ENCODE measurements at regions not wholly inside any gene's neighbourhood (a gene's known extent, or its start where the extent isn't known, plus 50 kb on each side); places are given as distances from the start of the nearest gene placed in this dataset.

- TF ChIP-seq ZFX (IDR thresholded peaks at IDR 0.05; ENCODE audit: borderline replicate concordance) (no peak), CTCF (IDR thresholded peaks at IDR 0.05) (no peak)
- H3K27ac ChIP-seq, result no peak overlapping the region
These were observed 1247.1 kb upstream of the NXPH2 start for GRCh38 chr2:140027320-140027719.

- H3K27ac ChIP-seq, result no peak overlapping the region
- no peak for TF ChIP-seq CTCF (IDR thresholded peaks at IDR 0.05)
- TF ChIP-seq ZFX (IDR thresholded peaks at IDR 0.05; ENCODE audit: borderline replicate concordance), result no peak
These were observed 1243.1 kb upstream of the NXPH2 start for GRCh38 chr2:140023291-140023690.

GRCh38 chr2:140018541-140018940 lies 1238.4 kb upstream of the NXPH2 start:
- H3K27ac ChIP-seq, result no peak overlapping the region
- TF ChIP-seq ZFX (IDR thresholded peaks at IDR 0.05; ENCODE audit: borderline replicate concordance), result no peak

- TF ChIP-seq CTCF (IDR thresholded peaks at IDR 0.05), result no peak
- no peak for TF ChIP-seq ZFX (IDR thresholded peaks at IDR 0.05; ENCODE audit: borderline replicate concordance)
- H3K27ac ChIP-seq, result no peak overlapping the region
These were observed 1234.0 kb upstream of the NXPH2 start for GRCh38 chr2:140014204-140014546.

GRCh38 chr2:140013545-140014203 lies 1233.5 kb upstream of the NXPH2 start:
- TF ChIP-seq CTCF (IDR thresholded peaks at IDR 0.05), result no peak
- no peak for TF ChIP-seq ZFX (IDR thresholded peaks at IDR 0.05; ENCODE audit: borderline replicate concordance)
- no peak overlapping the region for H3K27ac ChIP-seq

- TF ChIP-seq ZFX (IDR thresholded peaks at IDR 0.05; ENCODE audit: borderline replicate concordance), result no peak
- no peak for TF ChIP-seq CTCF (IDR thresholded peaks at IDR 0.05)
- no peak overlapping the region for H3K27ac ChIP-seq
These were observed 1231.1 kb upstream of the NXPH2 start for GRCh38 chr2:140011287-140011686.

GRCh38 chr2:140002110-140002509 lies 1221.9 kb upstream of the NXPH2 start:
- TF ChIP-seq ZFX (IDR thresholded peaks at IDR 0.05; ENCODE audit: borderline replicate concordance), result no peak
- TF ChIP-seq CTCF (IDR thresholded peaks at IDR 0.05), result no peak
- no peak overlapping the region for H3K27ac ChIP-seq

All from 22Rv1 (cell line).